GM23338 (cell line): ENCODE measurements at regions not wholly inside any gene's neighbourhood (a gene's known extent, or its start where the extent isn't known, plus 50 kb on each side); places are given as distances from the start of the nearest gene placed in this dataset.

Experiments
- ATAC-seq: fragments of 200-7000 bp; cut with Tn5 transposase; 3 replicates; pipeline ENCODE4 v1.9.1; 2020
- DNase-seq: peaks from one replicate; pipeline ENCODE4 v3.0.0-alpha.2; 2015; ENCODE audit warnings: low spot score
- H2AFZ ChIP-seq: fragments of 200-600 bp; sonication (generic); 2 replicates; pipeline ENCODE4 v1.8.0; 2016; ENCODE audit warnings: antibody characterized with exemption, mild to moderate bottlenecking, moderate library complexity
- H3F3A ChIP-seq: fragments of 200-600 bp; sonication (generic); replicated peaks from 2 replicates; pipeline ENCODE4 v1.8.0; 2017; ENCODE audit warnings: antibody characterized with exemption, mixed run types, low read depth
- H3K27ac ChIP-seq: fragments of 200-600 bp; sonication (generic); 2 replicates; pipeline ENCODE4 v1.6.1; 2016; ENCODE audit warnings: low read depth
- H3K27me3 ChIP-seq: fragments of 200-600 bp; sonication (generic); 2 replicates; pipeline ENCODE4 v1.8.0; 2016; ENCODE audit warnings: mild to moderate bottlenecking, mixed run types, moderate library complexity; ENCODE audit not compliant: insufficient read depth
- H3K36me3 ChIP-seq: fragments of 200-600 bp; sonication (generic); 2 replicates; pipeline ENCODE4 v1.8.0; 2016; ENCODE audit warnings: mild to moderate bottlenecking; ENCODE audit not compliant: insufficient read depth
- H3K4me1 ChIP-seq: fragments of 200-600 bp; sonication (generic); 2 replicates; pipeline ENCODE4 v1.8.0; 2016; ENCODE audit warnings: mild to moderate bottlenecking, moderate library complexity; ENCODE audit not compliant: insufficient read depth
- H3K4me2 ChIP-seq: fragments of 200-600 bp; sonication (generic); 2 replicates; pipeline ENCODE4 v1.7.1; 2017; ENCODE audit warnings: mixed run types
- H3K4me3 ChIP-seq: fragments of 200-600 bp; sonication (generic); 2 replicates; pipeline ENCODE4 v1.6.1; 2016; ENCODE audit warnings: mixed run types
- H3K79me2 ChIP-seq: fragments of 200-600 bp; sonication (generic); replicated peaks from 2 replicates; pipeline ENCODE4 v1.8.0; 2017; ENCODE audit warnings: mild to moderate bottlenecking; ENCODE audit not compliant: insufficient read depth
- H3K9me2 ChIP-seq: fragments of 200-600 bp; sonication (generic); 2 replicates; pipeline ENCODE4 v1.8.0; 2017; ENCODE audit not compliant: insufficient read depth
- H4K20me1 ChIP-seq: fragments of 200-600 bp; sonication (generic); replicated peaks from 2 replicates; pipeline ENCODE4 v1.8.0; 2017; ENCODE audit warnings: mild to moderate bottlenecking; ENCODE audit not compliant: insufficient read depth
- H3K27ac Mint-ChIP-seq: 2 replicates; pipeline ENCODE4 v1.8.0; 2020; ENCODE audit warnings: inconsistent platforms, mild to moderate bottlenecking, moderate library complexity, mixed read lengths
- H3K27me3 Mint-ChIP-seq: 3 replicates; pipeline ENCODE4 v1.8.0; 2022; ENCODE audit warnings: low read depth, mild to moderate bottlenecking, moderate library complexity, mixed read lengths, inconsistent platforms; ENCODE audit not compliant: insufficient read depth, poor library complexity
- H3K36me3 Mint-ChIP-seq: 3 replicates; pipeline ENCODE4 v1.8.0; 2021; ENCODE audit warnings: low read depth, mild to moderate bottlenecking, inconsistent platforms, moderate library complexity, mixed read lengths
- H3K4me1 Mint-ChIP-seq: 3 replicates; pipeline ENCODE4 v1.8.0; 2020; ENCODE audit warnings: mild to moderate bottlenecking, inconsistent platforms, mixed read lengths
- H3K4me3 Mint-ChIP-seq: 3 replicates; pipeline ENCODE4 v1.8.0; 2021; ENCODE audit warnings: moderate library complexity, mild to moderate bottlenecking, inconsistent platforms, mixed read lengths
- H3K9me3 Mint-ChIP-seq: 3 replicates; pipeline ENCODE4 v1.8.0; 2020; ENCODE audit warnings: moderate library complexity, mild to moderate bottlenecking, inconsistent platforms, mixed read lengths
- CREB1 ChIP-seq: fragments of 250-450 bp; sonication (Bioruptor Pico); IDR thresholded peaks from 2 replicates; pipeline ENCODE4 v1.5.0; 2020; ENCODE audit warnings: low read depth, mild to moderate bottlenecking, moderate library complexity
- CTCF ChIP-seq, 2 experiments: fragments of 200-600 bp in 1 of 2; sonication (generic) in 1 of 2; conservative IDR thresholded peaks; 2 replicates each; pipeline versions ENCODE4 v1.5.1 to v1.6.1; 2016 to 2017; ENCODE audit warnings: antibody characterized with exemption in 2 of 2, low read depth in 2 of 2, mild to moderate bottlenecking in 2 of 2, moderate library complexity in 1 of 2
- ETS1 ChIP-seq: IDR thresholded peaks from 2 replicates; pipeline ENCODE4 v1.6.1; 2016; ENCODE audit warnings: antibody characterized with exemption
- EZH2 ChIP-seq: fragments of 200-600 bp; sonication (generic); IDR thresholded peaks from one replicate; pipeline ENCODE4 v1.8.0; 2017; ENCODE audit warnings: antibody characterized with exemption, mild to moderate bottlenecking, low read depth; ENCODE audit not compliant: unreplicated experiment
- EZH2phosphoT487 ChIP-seq: fragments of 200-600 bp; sonication (generic); IDR thresholded peaks from one replicate; pipeline ENCODE4 v1.8.1; 2018; ENCODE audit warnings: antibody characterized with exemption; ENCODE audit not compliant: unreplicated experiment
- JUNB ChIP-seq: IDR thresholded peaks from one replicate; pipeline ENCODE4 v1.6.1; 2016; ENCODE audit warnings: antibody characterized with exemption; ENCODE audit not compliant: unreplicated experiment
- NANOG ChIP-seq: IDR thresholded peaks from 2 replicates; pipeline ENCODE4 v1.6.1; 2016; ENCODE audit warnings: antibody characterized with exemption, borderline replicate concordance
- POLR2AphosphoS5 ChIP-seq: IDR thresholded peaks from 2 replicates; pipeline ENCODE4 v1.6.1; 2016; ENCODE audit warnings: antibody characterized with exemption, low read depth
- REST ChIP-seq: IDR thresholded peaks from one replicate; pipeline ENCODE4 v1.6.1; 2018; ENCODE audit warnings: antibody characterized with exemption; ENCODE audit not compliant: unreplicated experiment
- STAT1 ChIP-seq: IDR thresholded peaks from one replicate; pipeline ENCODE4 v1.6.1; 2016; ENCODE audit warnings: antibody characterized with exemption; ENCODE audit not compliant: unreplicated experiment
- ZNF114 ChIP-seq: fragments of 250-450 bp; sonication (Bioruptor Pico); IDR thresholded peaks from 2 replicates; pipeline ENCODE4 v1.5.0; 2020; ENCODE audit warnings: mild to moderate bottlenecking, moderate library complexity
- ZNF331 ChIP-seq: fragments of 250-450 bp; sonication (Bioruptor Pico); IDR thresholded peaks from 2 replicates; pipeline ENCODE4 v1.5.0; 2020; ENCODE audit warnings: low read depth, mild to moderate bottlenecking, moderate library complexity
- ZNF462 ChIP-seq: fragments of 250-450 bp; sonication (Bioruptor Pico); IDR thresholded peaks from 2 replicates; pipeline ENCODE4 v1.5.0; 2020; ENCODE audit warnings: mild to moderate bottlenecking, moderate library complexity

- Histone ChIP-seq H3K27me3 (no peaks in the 10 kb centered on the region), H3F3A (no peaks in the 10 kb centered on the region), H3K36me3 (no peaks in the 10 kb centered on the region), H3K4me1 (no peaks in the 10 kb centered on the region), H3K27ac (no peak overlapping the region), H3K4me3 (no peak overlapping the region), H3K4me2 (no peak overlapping the region), H2AFZ (no peak overlapping the region), H3K79me2 (no peaks in the 10 kb centered on the region), H3K9me2 (0 out of 2 replicates have a peak, but pooled peaks cover 6% of the 10 kb centered on the region), H4K20me1 (no peaks in the 10 kb centered on the region)
- no peak for DNase-seq
- ATAC-seq, result no peak
- H3K4me1 Mint-ChIP-seq, result no peaks in the 10 kb centered on the region
- H3K27ac Mint-ChIP-seq, result no peak overlapping the region
- H3K27me3 Mint-ChIP-seq, result peaks cover 7% of the 10 kb centered on the region
- H3K4me3 Mint-ChIP-seq, result no peak overlapping the region
- 0 out of 3 replicates have a peak, but pooled peaks cover 3% of the 10 kb centered on the region for H3K36me3 Mint-ChIP-seq
- no peak for TF ChIP-seq ZNF331 (CRISPR knock-in tag)
- no peak for TF ChIP-seq ZNF462
- TF ChIP-seq JUNB, result no peak
- TF ChIP-seq STAT1, result no peak
- no peak for TF ChIP-seq CREB1 (CRISPR knock-in tag)
- TF ChIP-seq ETS1, result no peak
- TF ChIP-seq EZH2phosphoT487, result no peak
- TF ChIP-seq NANOG, result no peak
- TF ChIP-seq POLR2AphosphoS5, result no peak
- no peak for TF ChIP-seq EZH2
- no peak for TF ChIP-seq ZNF114 (CRISPR knock-in tag)
- no peak for TF ChIP-seq CTCF (conservative IDR thresholded peaks at IDR 0.05; ENCODE audit: low read depth in 2 of 2)
- no peak for TF ChIP-seq REST
- peaks cover 11% of the 10 kb centered on the region; the same call in 2 of the 3 replicates for H3K9me3 Mint-ChIP-seq
These were observed 57.1 kb upstream of the FSTL4 start for GRCh38 chr5:133669472-133669871.
